ENCODE measurements at regions not wholly inside any gene's neighbourhood (a gene's known extent, or its start where the extent isn't known, plus 50 kb on each side); places are given as distances from the start of the nearest gene placed in this dataset.
"Not testable (repeated sequence)": the region's sequence is repeated elsewhere in the genome, so short reads cannot be mapped to it uniquely, and the experiment has no call there.

DNA sequence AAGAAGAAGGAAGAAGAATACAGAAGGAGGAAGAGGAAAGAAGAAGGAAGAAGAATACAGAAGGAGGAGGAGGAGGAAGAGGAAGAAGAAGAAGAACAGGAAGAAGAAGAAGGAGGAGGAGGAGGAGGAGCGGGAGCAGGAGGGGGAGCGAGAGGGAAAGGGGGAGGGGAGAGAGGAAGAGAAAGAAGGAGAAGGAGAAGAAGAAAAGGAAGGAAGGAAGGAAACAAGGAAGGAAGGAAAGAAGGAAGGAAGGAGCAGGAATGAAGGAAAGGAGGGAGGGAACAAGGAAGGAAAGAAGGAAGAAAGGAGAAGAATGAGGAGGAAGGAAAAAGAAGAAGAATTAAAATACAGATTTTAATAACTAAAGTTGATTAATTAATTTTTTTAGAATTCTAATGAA is 82.5 kb upstream of the PTPN13 start:
- H3K4me3 ChIP-seq (ENCODE audit: low read length in 2 of 2) = no peak overlapping the region
- DNase-seq (ENCODE audit: low spot score) = no peak
- H3K4me2 ChIP-seq (ENCODE audit: insufficient read depth, low read length, poor library complexity, severe bottlenecking) = no peak overlapping the region
- H4K91ac ChIP-seq (ENCODE audit: low read depth, low read length, poor library complexity) = no peak overlapping the region
- WGBS, 2 donors (ENCODE audit: extremely low coverage in 2 of 2, insufficient read length in 2 of 2, insufficient replicate concordance in 1 of 2) = no CpG with 5 or more reads among the region's 2 CpGs
- H3K27ac ChIP-seq (replicated peaks; ENCODE audit: low read length) = no peak overlapping the region
- H3K36me3 ChIP-seq (replicated peaks in 1 of 2; ENCODE audit: control insufficient read depth in 2 of 2, insufficient read depth in 2 of 2, low read length in 2 of 2) = no peaks in the 10 kb centered on the region
- no peak overlapping the region for H2BK15ac ChIP-seq (ENCODE audit: low read length)
- H3K9me3 ChIP-seq (replicated peaks in 1 of 2; ENCODE audit: control insufficient read depth in 2 of 2, insufficient read depth in 1 of 2, low read depth in 1 of 2, low read length in 2 of 2) = peaks cover 0 to 1% of the 10 kb centered on the region in 2 donors
- peaks cover 1 to 14% of the 10 kb centered on the region in 2 donors for H3K4me1 ChIP-seq (ENCODE audit: control insufficient read depth in 2 of 2, insufficient read depth in 1 of 2, low read depth in 1 of 2, low read length in 2 of 2)
- H3K27me3 ChIP-seq (ENCODE audit: control insufficient read depth in 3 of 3, insufficient read depth in 3 of 3, low read depth in 1 of 3, low read length in 3 of 3) = no peaks in the 10 kb centered on the region
- no peak overlapping the region for H4K8ac ChIP-seq (ENCODE audit: low read depth, low read length)
- H3K79me1 ChIP-seq (ENCODE audit: low read depth, low read length) = no peaks in the 10 kb centered on the region
- no peak overlapping the region for H2BK5ac ChIP-seq (ENCODE audit: low read length)
- no peak overlapping the region for H3K23ac ChIP-seq (ENCODE audit: low read depth, low read length, poor library complexity)
- no peak overlapping the region for H3K14ac ChIP-seq (ENCODE audit: low read length)
- H3K4ac ChIP-seq (ENCODE audit: low read length) = no peak overlapping the region
- no peak overlapping the region for H2AK5ac ChIP-seq (ENCODE audit: low read depth, low read length)
- H2BK12ac ChIP-seq (ENCODE audit: low read length) = no peak overlapping the region
- H3K18ac ChIP-seq (ENCODE audit: low read length) = no peak overlapping the region
- no peak overlapping the region for H2AFZ ChIP-seq (ENCODE audit: low read length)
- no peak overlapping the region for H2BK120ac ChIP-seq (ENCODE audit: low read depth, low read length)
- no peak overlapping the region for H3K9ac ChIP-seq (ENCODE audit: low read depth, low read length, poor library complexity)

DNA sequence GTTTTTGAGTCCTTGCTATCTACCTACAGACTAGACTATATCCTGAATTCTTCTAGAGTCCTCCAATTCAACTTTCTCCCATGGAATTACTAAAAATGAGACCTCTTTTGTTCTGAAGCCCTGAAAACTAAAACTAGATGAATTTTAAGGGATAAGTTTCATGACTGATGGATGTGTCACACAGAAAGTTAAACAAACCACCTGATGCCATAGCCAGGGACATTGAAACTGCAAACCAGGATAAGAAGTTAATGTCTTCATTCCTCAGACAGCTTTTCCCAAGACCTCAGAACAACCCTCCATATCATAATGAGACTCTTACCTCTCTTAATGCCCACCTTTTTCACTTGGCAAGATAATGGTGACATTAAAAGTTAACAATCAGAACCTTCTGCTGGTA is 81.5 kb upstream of the PTPN13 start:
- no peak overlapping the region for H4K91ac ChIP-seq (ENCODE audit: low read depth, low read length, poor library complexity)
- H2AFZ ChIP-seq (ENCODE audit: low read length) = no peak overlapping the region
- H3K27ac ChIP-seq (replicated peaks; ENCODE audit: low read length) = no peak overlapping the region
- peaks cover 0 to 8% of the 10 kb centered on the region in 2 donors for H3K4me1 ChIP-seq (ENCODE audit: control insufficient read depth in 2 of 2, insufficient read depth in 1 of 2, low read depth in 1 of 2, low read length in 2 of 2)
- H3K4ac ChIP-seq (ENCODE audit: low read length) = no peak overlapping the region
- no peaks in the 10 kb centered on the region for H3K79me1 ChIP-seq (ENCODE audit: low read depth, low read length)
- H3K36me3 ChIP-seq (replicated peaks in 1 of 2; ENCODE audit: control insufficient read depth in 2 of 2, insufficient read depth in 2 of 2, low read length in 2 of 2) = no peaks in the 10 kb centered on the region
- no peak overlapping the region for H3K9ac ChIP-seq (ENCODE audit: low read depth, low read length, poor library complexity)
- H3K27me3 ChIP-seq (ENCODE audit: control insufficient read depth in 3 of 3, insufficient read depth in 3 of 3, low read depth in 1 of 3, low read length in 3 of 3) = no peaks in the 10 kb centered on the region
- H3K4me2 ChIP-seq (ENCODE audit: insufficient read depth, low read length, poor library complexity, severe bottlenecking) = no peak overlapping the region
- H4K8ac ChIP-seq (ENCODE audit: low read depth, low read length) = no peak overlapping the region
- no peak overlapping the region for H2BK5ac ChIP-seq (ENCODE audit: low read length)
- no peak overlapping the region for H3K4me3 ChIP-seq (ENCODE audit: low read length in 2 of 2)
- H2BK120ac ChIP-seq (ENCODE audit: low read depth, low read length) = no peak overlapping the region
- H3K9me3 ChIP-seq (replicated peaks in 1 of 2; ENCODE audit: control insufficient read depth in 2 of 2, insufficient read depth in 1 of 2, low read depth in 1 of 2, low read length in 2 of 2) = peaks cover 0 to 1% of the 10 kb centered on the region in 2 donors
- no peak for DNase-seq (ENCODE audit: low spot score)
- no peak overlapping the region for H3K18ac ChIP-seq (ENCODE audit: low read length)
- H3K23ac ChIP-seq (ENCODE audit: low read depth, low read length, poor library complexity) = no peak overlapping the region
- no peak overlapping the region for H2BK15ac ChIP-seq (ENCODE audit: low read length)
- H3K14ac ChIP-seq (ENCODE audit: low read length) = no peak overlapping the region
- H2AK5ac ChIP-seq (ENCODE audit: low read depth, low read length) = no peak overlapping the region
- H2BK12ac ChIP-seq (ENCODE audit: low read length) = no peak overlapping the region

DNA sequence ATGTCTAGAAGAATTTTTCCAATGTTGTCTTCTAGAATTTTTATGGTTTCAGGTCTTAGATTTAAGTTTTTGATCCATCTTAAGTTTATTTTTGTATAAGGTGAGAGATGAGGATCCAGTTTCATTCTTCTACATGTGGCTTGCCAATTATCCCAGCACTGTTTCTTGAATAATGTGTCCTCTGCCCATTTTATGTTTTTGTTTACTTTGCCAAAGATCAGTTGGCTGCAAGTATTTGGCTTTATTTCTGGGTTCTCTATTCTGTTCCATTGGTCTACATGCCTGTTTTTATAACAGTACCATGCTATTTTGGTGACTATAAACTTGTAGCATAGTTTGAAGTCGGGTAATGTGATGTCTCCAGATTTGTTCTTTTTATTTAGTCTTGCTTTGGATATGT is 78.2 kb upstream of the PTPN13 start:
- WGBS, 2 donors (ENCODE audit: extremely low coverage in 2 of 2, insufficient read length in 2 of 2, insufficient replicate concordance in 1 of 2) = no CpG with 5 or more reads among the region's 1 CpG
- H3K4me2 ChIP-seq (ENCODE audit: insufficient read depth, low read length, poor library complexity, severe bottlenecking) = not testable (repeated sequence)

DNA sequence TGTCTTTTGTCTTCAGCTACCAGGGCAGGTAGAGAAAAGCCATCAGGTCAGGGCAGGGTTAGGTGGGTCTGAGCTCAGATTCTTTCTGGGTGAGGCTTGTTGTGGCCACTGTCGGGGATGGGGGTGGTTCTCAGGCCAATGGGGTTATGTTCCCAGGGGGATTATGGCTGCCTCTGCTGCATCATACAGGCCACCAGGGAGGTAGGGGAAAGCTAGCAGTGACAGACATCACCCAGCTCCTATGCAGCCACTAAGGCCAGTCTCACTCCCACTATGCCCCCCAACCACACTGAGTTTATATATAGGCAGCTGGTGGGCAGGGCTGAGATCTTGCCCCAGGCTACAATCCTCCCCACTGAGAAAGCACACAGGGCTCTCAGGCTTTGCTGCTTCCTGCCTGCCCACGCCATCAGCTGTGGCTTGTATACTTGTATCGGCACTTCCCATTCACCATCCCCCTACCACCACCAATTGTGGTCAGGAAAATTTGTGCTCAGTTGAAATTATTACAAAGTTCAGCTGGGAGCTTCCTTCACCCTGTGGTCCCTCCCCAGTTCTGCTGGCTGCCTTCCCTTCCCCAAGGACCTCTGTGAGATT is 72.6 kb upstream of the PTPN13 start:
- H3K23ac ChIP-seq (ENCODE audit: low read depth, low read length, poor library complexity) = no peak overlapping the region
- no peak overlapping the region for H2BK120ac ChIP-seq (ENCODE audit: low read depth, low read length)
- peaks cover 9 to 47% of the 10 kb centered on the region in 2 donors for H3K9me3 ChIP-seq (replicated peaks in 1 of 2; ENCODE audit: control insufficient read depth in 2 of 2, insufficient read depth in 1 of 2, low read depth in 1 of 2, low read length in 2 of 2)
- no peak overlapping the region for H3K18ac ChIP-seq (ENCODE audit: low read length)
- no CpG with 5 or more reads among the region's 3 CpGs for WGBS, 2 donors (ENCODE audit: extremely low coverage in 2 of 2, insufficient read length in 2 of 2, insufficient replicate concordance in 1 of 2)
- no peak overlapping the region for H3K4ac ChIP-seq (ENCODE audit: low read length)
- H3K36me3 ChIP-seq (replicated peaks in 1 of 2; ENCODE audit: control insufficient read depth in 2 of 2, insufficient read depth in 2 of 2, low read length in 2 of 2) = no peaks in the 10 kb centered on the region
- H3K4me3 ChIP-seq (ENCODE audit: low read length in 2 of 2) = no peak overlapping the region
- no peak overlapping the region for H4K91ac ChIP-seq (ENCODE audit: low read depth, low read length, poor library complexity)
- no peak overlapping the region for H2AFZ ChIP-seq (ENCODE audit: low read length)
- DNase-seq (ENCODE audit: low spot score) = no peak
- H3K4me1 ChIP-seq (ENCODE audit: control insufficient read depth in 2 of 2, insufficient read depth in 1 of 2, low read depth in 1 of 2, low read length in 2 of 2) = no peaks in the 10 kb centered on the region
- no peak overlapping the region for H2BK15ac ChIP-seq (ENCODE audit: low read length)
- no peak overlapping the region for H3K14ac ChIP-seq (ENCODE audit: low read length)
- H3K79me1 ChIP-seq (ENCODE audit: low read depth, low read length) = no peaks in the 10 kb centered on the region
- H3K4me2 ChIP-seq (ENCODE audit: insufficient read depth, low read length, poor library complexity, severe bottlenecking) = no peak overlapping the region
- H3K27me3 ChIP-seq (ENCODE audit: control insufficient read depth in 3 of 3, insufficient read depth in 3 of 3, low read depth in 1 of 3, low read length in 3 of 3) = no peaks in the 10 kb centered on the region
- no peak overlapping the region for H2AK5ac ChIP-seq (ENCODE audit: low read depth, low read length)
- no peak overlapping the region for H2BK12ac ChIP-seq (ENCODE audit: low read length)
- H4K8ac ChIP-seq (ENCODE audit: low read depth, low read length) = no peak overlapping the region
- no peak overlapping the region for H2BK5ac ChIP-seq (ENCODE audit: low read length)
- no peak overlapping the region for H3K27ac ChIP-seq (replicated peaks; ENCODE audit: low read length)
- H3K9ac ChIP-seq (ENCODE audit: low read depth, low read length, poor library complexity) = no peak overlapping the region

More for the DNA sequence above, 78.2 kb upstream of the PTPN13 start:
- not testable (repeated sequence) for H3K14ac ChIP-seq (ENCODE audit: low read length); H2BK15ac ChIP-seq (ENCODE audit: low read length); H2BK5ac ChIP-seq (ENCODE audit: low read length); H4K8ac ChIP-seq (ENCODE audit: low read depth, low read length); DNase-seq (ENCODE audit: low spot score); H2BK12ac ChIP-seq (ENCODE audit: low read length); H3K9ac ChIP-seq (ENCODE audit: low read depth, low read length, poor library complexity); H2AK5ac ChIP-seq (ENCODE audit: low read depth, low read length); H3K27me3 ChIP-seq (ENCODE audit: control insufficient read depth in 3 of 3, insufficient read depth in 3 of 3, low read depth in 1 of 3, low read length in 3 of 3); H3K4me3 ChIP-seq (ENCODE audit: low read length in 2 of 2); H3K79me1 ChIP-seq (ENCODE audit: low read depth, low read length); H2BK120ac ChIP-seq (ENCODE audit: low read depth, low read length); H4K91ac ChIP-seq (ENCODE audit: low read depth, low read length, poor library complexity); H3K4me1 ChIP-seq (ENCODE audit: control insufficient read depth in 2 of 2, insufficient read depth in 1 of 2, low read depth in 1 of 2, low read length in 2 of 2); H3K18ac ChIP-seq (ENCODE audit: low read length); H2AFZ ChIP-seq (ENCODE audit: low read length); H3K23ac ChIP-seq (ENCODE audit: low read depth, low read length, poor library complexity); H3K27ac ChIP-seq (replicated peaks; ENCODE audit: low read length); H3K36me3 ChIP-seq (replicated peaks in 1 of 2; ENCODE audit: control insufficient read depth in 2 of 2, insufficient read depth in 2 of 2, low read length in 2 of 2); H3K4ac ChIP-seq (ENCODE audit: low read length)
- H3K9me3 ChIP-seq (replicated peaks in 1 of 2; ENCODE audit: control insufficient read depth in 2 of 2, insufficient read depth in 1 of 2, low read depth in 1 of 2, low read length in 2 of 2) = peaks cover 7 to 27% of the 10 kb centered on the region in 2 donors

Data from neuronal stem cell (in vitro differentiated cells).